ENCODE measurements at regions not wholly inside any gene's neighbourhood (a gene's known extent, or its start where the extent isn't known, plus 50 kb on each side); places are given as distances from the start of the nearest gene placed in this dataset.

GRCh38 chr5:33273985-33274384 lies 166.8 kb upstream of the TARS1 start:
- Histone ChIP-seq H3K4me1 (ENCODE audit: control insufficient read depth, insufficient read depth, low read length) (no peaks in the 10 kb centered on the region), H3K27me3 (ENCODE audit: control insufficient read depth, insufficient read depth, low read length) (no peaks in the 10 kb centered on the region), H3K4me3 (ENCODE audit: low read length) (no peak overlapping the region), H3K9me3 (ENCODE audit: control insufficient read depth, low read length) (no peaks in the 10 kb centered on the region), H3K36me3 (ENCODE audit: control insufficient read depth, insufficient read depth, low read length) (no peaks in the 10 kb centered on the region), H3K9ac (ENCODE audit: low read length) (no peak overlapping the region)

GRCh38 chr5:33275391-33275790 lies 165.4 kb upstream of the TARS1 start:
- Histone ChIP-seq H3K4me1 (ENCODE audit: control insufficient read depth, insufficient read depth, low read length) (no peaks in the 10 kb centered on the region), H3K4me3 (ENCODE audit: low read length) (no peak overlapping the region), H3K36me3 (ENCODE audit: control insufficient read depth, insufficient read depth, low read length) (no peaks in the 10 kb centered on the region), H3K9me3 (ENCODE audit: control insufficient read depth, low read length) (no peaks in the 10 kb centered on the region), H3K27me3 (ENCODE audit: control insufficient read depth, insufficient read depth, low read length) (no peaks in the 10 kb centered on the region), H3K9ac (ENCODE audit: low read length) (no peak overlapping the region)

GRCh38 chr5:33275921-33276627 lies 164.7 kb upstream of the TARS1 start:
- Histone ChIP-seq H3K9ac (ENCODE audit: low read length) (no peak overlapping the region), H3K9me3 (ENCODE audit: control insufficient read depth, low read length) (no peaks in the 10 kb centered on the region), H3K4me1 (ENCODE audit: control insufficient read depth, insufficient read depth, low read length) (no peaks in the 10 kb centered on the region), H3K36me3 (ENCODE audit: control insufficient read depth, insufficient read depth, low read length) (no peaks in the 10 kb centered on the region), H3K4me3 (ENCODE audit: low read length) (no peak overlapping the region), H3K27me3 (ENCODE audit: control insufficient read depth, insufficient read depth, low read length) (no peaks in the 10 kb centered on the region)

GRCh38 chr5:33276628-33276950 lies 164.2 kb upstream of the TARS1 start:
- no peaks in the 10 kb centered on the region for H3K9me3 ChIP-seq (ENCODE audit: control insufficient read depth, low read length)
- H3K4me3 ChIP-seq (ENCODE audit: low read length), result no peak overlapping the region
- no peaks in the 10 kb centered on the region for H3K36me3 ChIP-seq (ENCODE audit: control insufficient read depth, insufficient read depth, low read length)
- H3K4me1 ChIP-seq (ENCODE audit: control insufficient read depth, insufficient read depth, low read length), result no peaks in the 10 kb centered on the region
- H3K9ac ChIP-seq (ENCODE audit: low read length), result no peak overlapping the region
- H3K27me3 ChIP-seq (ENCODE audit: control insufficient read depth, insufficient read depth, low read length), result no peaks in the 10 kb centered on the region

GRCh38 chr5:33277061-33277650 lies 163.6 kb upstream of the TARS1 start:
- Histone ChIP-seq H3K27me3 (ENCODE audit: control insufficient read depth, insufficient read depth, low read length) (no peaks in the 10 kb centered on the region), H3K9ac (ENCODE audit: low read length) (no peak overlapping the region), H3K36me3 (ENCODE audit: control insufficient read depth, insufficient read depth, low read length) (no peaks in the 10 kb centered on the region), H3K4me3 (ENCODE audit: low read length) (no peak overlapping the region), H3K4me1 (ENCODE audit: control insufficient read depth, insufficient read depth, low read length) (no peaks in the 10 kb centered on the region), H3K9me3 (ENCODE audit: control insufficient read depth, low read length) (no peaks in the 10 kb centered on the region)

GRCh38 chr5:33281431-33281843 lies 159.3 kb upstream of the TARS1 start:
- no peaks in the 10 kb centered on the region for H3K4me1 ChIP-seq (ENCODE audit: control insufficient read depth, insufficient read depth, low read length)
- no peak overlapping the region for H3K4me3 ChIP-seq (ENCODE audit: low read length)
- H3K36me3 ChIP-seq (ENCODE audit: control insufficient read depth, insufficient read depth, low read length), result no peaks in the 10 kb centered on the region
- H3K9ac ChIP-seq (ENCODE audit: low read length), result no peak overlapping the region
- no peaks in the 10 kb centered on the region for H3K27me3 ChIP-seq (ENCODE audit: control insufficient read depth, insufficient read depth, low read length)
- H3K9me3 ChIP-seq (ENCODE audit: control insufficient read depth, low read length), result no peaks in the 10 kb centered on the region

- H3K36me3 ChIP-seq (ENCODE audit: control insufficient read depth, insufficient read depth, low read length), result no peaks in the 10 kb centered on the region
- H3K9ac ChIP-seq (ENCODE audit: low read length), result no peak overlapping the region
- no peaks in the 10 kb centered on the region for H3K9me3 ChIP-seq (ENCODE audit: control insufficient read depth, low read length)
- no peaks in the 10 kb centered on the region for H3K4me1 ChIP-seq (ENCODE audit: control insufficient read depth, insufficient read depth, low read length)
- no peaks in the 10 kb centered on the region for H3K27me3 ChIP-seq (ENCODE audit: control insufficient read depth, insufficient read depth, low read length)
- H3K4me3 ChIP-seq (ENCODE audit: low read length), result no peak overlapping the region
Measured at GRCh38 chr5:33282157-33282556, 158.6 kb upstream of the TARS1 start.

- no peaks in the 10 kb centered on the region for H3K36me3 ChIP-seq (ENCODE audit: control insufficient read depth, insufficient read depth, low read length)
- H3K9me3 ChIP-seq (ENCODE audit: control insufficient read depth, low read length), result no peaks in the 10 kb centered on the region
- H3K4me1 ChIP-seq (ENCODE audit: control insufficient read depth, insufficient read depth, low read length), result no peaks in the 10 kb centered on the region
- H3K9ac ChIP-seq (ENCODE audit: low read length), result no peak overlapping the region
- H3K4me3 ChIP-seq (ENCODE audit: low read length), result no peak overlapping the region
- H3K27me3 ChIP-seq (ENCODE audit: control insufficient read depth, insufficient read depth, low read length), result no peaks in the 10 kb centered on the region
Measured at GRCh38 chr5:33282696-33283095, 158.1 kb upstream of the TARS1 start.

- Histone ChIP-seq H3K4me3 (ENCODE audit: low read length) (no peak overlapping the region), H3K9ac (ENCODE audit: low read length) (no peak overlapping the region), H3K36me3 (ENCODE audit: control insufficient read depth, insufficient read depth, low read length) (no peaks in the 10 kb centered on the region), H3K4me1 (ENCODE audit: control insufficient read depth, insufficient read depth, low read length) (no peaks in the 10 kb centered on the region), H3K9me3 (ENCODE audit: control insufficient read depth, low read length) (no peaks in the 10 kb centered on the region), H3K27me3 (ENCODE audit: control insufficient read depth, insufficient read depth, low read length) (no peaks in the 10 kb centered on the region)
Measured at GRCh38 chr5:33283243-33283642, 157.5 kb upstream of the TARS1 start.

- H3K9me3 ChIP-seq (ENCODE audit: control insufficient read depth, low read length), result no peaks in the 10 kb centered on the region
- no peaks in the 10 kb centered on the region for H3K27me3 ChIP-seq (ENCODE audit: control insufficient read depth, insufficient read depth, low read length)
- no peaks in the 10 kb centered on the region for H3K36me3 ChIP-seq (ENCODE audit: control insufficient read depth, insufficient read depth, low read length)
- H3K4me1 ChIP-seq (ENCODE audit: control insufficient read depth, insufficient read depth, low read length), result no peaks in the 10 kb centered on the region
- H3K9ac ChIP-seq (ENCODE audit: low read length), result no peak overlapping the region
- no peak overlapping the region for H3K4me3 ChIP-seq (ENCODE audit: low read length)
Measured at GRCh38 chr5:33284681-33285080, 156.1 kb upstream of the TARS1 start.

GRCh38 chr5:33287242-33287641 lies 153.5 kb upstream of the TARS1 start:
- H3K27me3 ChIP-seq (ENCODE audit: control insufficient read depth, insufficient read depth, low read length), result no peaks in the 10 kb centered on the region
- H3K36me3 ChIP-seq (ENCODE audit: control insufficient read depth, insufficient read depth, low read length), result no peaks in the 10 kb centered on the region
- no peaks in the 10 kb centered on the region for H3K4me1 ChIP-seq (ENCODE audit: control insufficient read depth, insufficient read depth, low read length)
- no peak overlapping the region for H3K4me3 ChIP-seq (ENCODE audit: low read length)
- H3K9ac ChIP-seq (ENCODE audit: low read length), result no peak overlapping the region
- H3K9me3 ChIP-seq (ENCODE audit: control insufficient read depth, low read length), result no peaks in the 10 kb centered on the region

- H3K36me3 ChIP-seq (ENCODE audit: control insufficient read depth, insufficient read depth, low read length), result no peaks in the 10 kb centered on the region
- H3K9me3 ChIP-seq (ENCODE audit: control insufficient read depth, low read length), result no peaks in the 10 kb centered on the region
- H3K9ac ChIP-seq (ENCODE audit: low read length), result no peak overlapping the region
- H3K4me3 ChIP-seq (ENCODE audit: low read length), result no peak overlapping the region
- no peaks in the 10 kb centered on the region for H3K4me1 ChIP-seq (ENCODE audit: control insufficient read depth, insufficient read depth, low read length)
- no peaks in the 10 kb centered on the region for H3K27me3 ChIP-seq (ENCODE audit: control insufficient read depth, insufficient read depth, low read length)
Measured at GRCh38 chr5:33291216-33292000, 149.4 kb upstream of the TARS1 start.
